ENCODE measurements at regions not wholly inside any gene's neighbourhood (a gene's known extent, or its start where the extent isn't known, plus 50 kb on each side); places are given as distances from the start of the nearest gene placed in this dataset.

- no peak for TF ChIP-seq CTCF (IDR thresholded peaks at IDR 0.05)
- TF ChIP-seq EZH2 (IDR thresholded peaks at IDR 0.05): no peak
These were observed 89.3 kb upstream of the TEX51 start for GRCh38 chr2:126809340-126809739.
